ENCODE measurements at regions not wholly inside any gene's neighbourhood (a gene's known extent, or its start where the extent isn't known, plus 50 kb on each side); places are given as distances from the start of the nearest gene placed in this dataset.
"Not testable (repeated sequence)": the region's sequence is repeated elsewhere in the genome, so short reads cannot be mapped to it uniquely, and the experiment has no call there.

DNA sequence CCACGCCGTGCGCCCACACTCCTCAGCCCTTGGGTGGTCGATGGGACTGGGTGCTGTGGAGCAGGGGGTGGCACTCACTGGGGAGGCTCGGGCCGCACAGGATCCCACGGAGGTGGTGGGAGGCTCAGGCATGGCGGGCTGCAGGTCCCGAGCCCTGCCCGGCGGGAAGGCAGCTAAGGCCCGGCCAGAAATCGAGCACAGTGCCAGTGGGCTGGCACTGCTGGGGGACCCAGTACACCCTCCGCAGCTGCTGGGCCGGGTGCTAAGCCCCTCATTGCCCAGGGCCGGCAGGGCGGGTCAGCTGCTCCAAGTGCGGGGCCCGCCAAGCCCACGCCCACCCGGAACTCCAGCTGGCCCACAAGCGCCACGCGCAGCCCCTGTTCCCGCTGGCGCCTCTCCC lies 370.0 kb downstream of the LRATD1 start:
- TF ChIP-seq, protein P1, sequence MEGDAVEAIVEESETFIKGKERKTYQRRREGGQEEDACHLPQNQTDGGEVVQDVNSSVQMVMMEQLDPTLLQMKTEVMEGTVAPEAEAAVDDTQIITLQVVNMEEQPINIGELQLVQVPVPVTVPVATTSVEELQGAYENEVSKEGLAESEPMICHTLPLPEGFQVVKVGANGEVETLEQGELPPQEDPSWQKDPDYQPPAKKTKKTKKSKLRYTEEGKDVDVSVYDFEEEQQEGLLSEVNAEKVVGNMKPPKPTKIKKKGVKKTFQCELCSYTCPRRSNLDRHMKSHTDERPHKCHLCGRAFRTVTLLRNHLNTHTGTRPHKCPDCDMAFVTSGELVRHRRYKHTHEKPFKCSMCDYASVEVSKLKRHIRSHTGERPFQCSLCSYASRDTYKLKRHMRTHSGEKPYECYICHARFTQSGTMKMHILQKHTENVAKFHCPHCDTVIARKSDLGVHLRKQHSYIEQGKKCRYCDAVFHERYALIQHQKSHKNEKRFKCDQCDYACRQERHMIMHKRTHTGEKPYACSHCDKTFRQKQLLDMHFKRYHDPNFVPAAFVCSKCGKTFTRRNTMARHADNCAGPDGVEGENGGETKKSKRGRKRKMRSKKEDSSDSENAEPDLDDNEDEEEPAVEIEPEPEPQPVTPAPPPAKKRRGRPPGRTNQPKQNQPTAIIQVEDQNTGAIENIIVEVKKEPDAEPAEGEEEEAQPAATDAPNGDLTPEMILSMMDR (conservative IDR thresholded peaks at IDR 0.05 in 1 of 2, IDR thresholded peaks at IDR 0.05 in 1 of 2; ENCODE audit: low read depth in 1 of 2, low read length in 2 of 2), result not testable (repeated sequence)
- TF ChIP-seq EZH2 (IDR thresholded peaks at IDR 0.05; ENCODE audit: low read length, missing control alignments), result not testable (repeated sequence)
